ENCODE measurements at regions not wholly inside any gene's neighbourhood (a gene's known extent, or its start where the extent isn't known, plus 50 kb on each side); places are given as distances from the start of the nearest gene placed in this dataset.

DNA sequence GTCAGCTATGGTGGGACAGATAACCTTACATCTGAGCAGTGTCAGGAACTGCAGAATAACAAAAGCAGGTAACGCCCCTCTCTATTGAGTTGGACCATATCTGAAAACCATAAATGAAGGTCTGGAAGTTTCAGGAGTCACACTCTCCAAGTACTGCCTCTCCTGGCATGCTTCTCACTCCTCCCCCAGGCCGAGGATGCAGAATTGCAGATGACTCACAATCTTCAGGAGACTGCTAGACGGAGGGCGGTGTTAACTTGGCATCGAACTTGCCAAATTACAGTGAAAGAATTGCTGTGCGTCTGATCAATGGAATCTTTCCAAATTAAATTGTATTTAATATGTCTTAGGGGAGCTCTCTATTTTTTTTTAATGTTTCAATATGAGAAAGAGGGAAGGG, 67.1 kb upstream of the TRIM2 start:
- DNase-seq (ENCODE audit: unreplicated experiment) = peak; percentile 93
- intact Hi-C loops (cut with micrococcal nuclease) = no loop called here
- BruUV-seq (replicated peaks) = no TSS peak
- ChIA-PET CTCF (interaction anchor here (0.9 to 3.2 kb wide), 8 partner anchors 9 to 296 kb away, joined by 3 to 18 read pairs (median 3); no protein-coding TSS in a partner anchor), POLR2A (interaction anchor here (0.6 to 0.7 kb wide), 2 partner anchors 19 to 86 kb away, joined by 3 read pairs; no protein-coding TSS in a partner anchor)
- no peak overlapping the region for H3K4me3 Mint-ChIP-seq (ENCODE audit: unreplicated experiment)
- TF ChIP-seq, protein P1, sequence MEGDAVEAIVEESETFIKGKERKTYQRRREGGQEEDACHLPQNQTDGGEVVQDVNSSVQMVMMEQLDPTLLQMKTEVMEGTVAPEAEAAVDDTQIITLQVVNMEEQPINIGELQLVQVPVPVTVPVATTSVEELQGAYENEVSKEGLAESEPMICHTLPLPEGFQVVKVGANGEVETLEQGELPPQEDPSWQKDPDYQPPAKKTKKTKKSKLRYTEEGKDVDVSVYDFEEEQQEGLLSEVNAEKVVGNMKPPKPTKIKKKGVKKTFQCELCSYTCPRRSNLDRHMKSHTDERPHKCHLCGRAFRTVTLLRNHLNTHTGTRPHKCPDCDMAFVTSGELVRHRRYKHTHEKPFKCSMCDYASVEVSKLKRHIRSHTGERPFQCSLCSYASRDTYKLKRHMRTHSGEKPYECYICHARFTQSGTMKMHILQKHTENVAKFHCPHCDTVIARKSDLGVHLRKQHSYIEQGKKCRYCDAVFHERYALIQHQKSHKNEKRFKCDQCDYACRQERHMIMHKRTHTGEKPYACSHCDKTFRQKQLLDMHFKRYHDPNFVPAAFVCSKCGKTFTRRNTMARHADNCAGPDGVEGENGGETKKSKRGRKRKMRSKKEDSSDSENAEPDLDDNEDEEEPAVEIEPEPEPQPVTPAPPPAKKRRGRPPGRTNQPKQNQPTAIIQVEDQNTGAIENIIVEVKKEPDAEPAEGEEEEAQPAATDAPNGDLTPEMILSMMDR (IDR thresholded peaks at IDR 0.05; ENCODE audit: unreplicated experiment) = no peak
- no peaks in the 10 kb centered on the region for H3K27me3 Mint-ChIP-seq (ENCODE audit: insufficient read depth, unreplicated experiment)
- no peaks in the 10 kb centered on the region for H3K36me3 Mint-ChIP-seq (ENCODE audit: insufficient read depth, unreplicated experiment)
- peaks cover 19% of the 10 kb centered on the region for H3K4me1 Mint-ChIP-seq (ENCODE audit: insufficient read depth, unreplicated experiment)
- no peak overlapping the region for H3K27ac Mint-ChIP-seq (ENCODE audit: low read depth, unreplicated experiment)
- H3K9me3 Mint-ChIP-seq (ENCODE audit: unreplicated experiment) = no peaks in the 10 kb centered on the region

DNA sequence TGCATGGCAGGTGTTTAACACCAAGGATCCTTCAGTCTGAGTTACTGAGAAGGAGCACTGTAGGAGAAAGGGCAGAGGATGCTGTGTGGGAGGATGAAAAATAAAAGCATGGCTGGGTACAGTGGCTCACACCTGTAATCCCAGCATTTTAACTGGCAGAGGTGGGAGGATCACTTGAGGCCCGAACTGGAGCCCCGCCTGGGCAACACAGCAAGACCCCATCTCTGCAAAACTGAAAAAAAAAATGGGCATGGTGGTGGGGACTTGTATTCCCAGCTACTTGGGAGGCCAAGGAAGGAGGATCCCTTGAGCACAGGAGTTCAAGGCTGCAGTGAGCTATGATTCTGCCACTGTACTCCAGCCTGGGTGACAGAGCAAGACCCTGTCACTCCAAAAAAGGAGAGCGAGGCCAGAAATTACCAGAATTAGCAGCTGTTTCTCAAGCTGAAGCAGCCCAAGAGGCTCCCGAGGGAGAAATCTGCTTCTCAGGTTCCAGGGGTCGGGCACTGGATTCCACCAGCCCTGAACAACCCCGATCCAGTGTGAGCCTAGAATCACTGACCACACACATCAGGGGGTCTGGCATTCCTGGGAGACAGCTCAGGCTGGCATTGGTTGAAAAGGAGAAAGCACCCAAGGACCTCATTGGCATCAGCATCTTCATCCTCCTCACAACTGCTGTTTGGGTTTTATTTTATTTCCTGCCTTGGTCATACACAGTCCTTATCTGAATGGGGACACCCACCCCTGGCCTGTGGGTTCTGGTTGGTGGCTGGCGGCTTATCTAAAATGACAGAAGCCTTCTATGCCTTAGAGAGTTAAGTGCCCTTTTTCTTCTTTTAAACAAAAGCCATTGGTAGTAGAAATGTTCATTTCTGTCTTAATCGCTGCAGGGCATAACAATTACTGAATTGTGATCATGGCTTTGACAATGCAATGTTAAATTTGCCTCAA, 66.3 kb upstream of the TRIM2 start:
- Mint-ChIP-seq H3K9me3 (ENCODE audit: unreplicated experiment) (no peaks in the 10 kb centered on the region), H3K27ac (ENCODE audit: low read depth, unreplicated experiment) (no peak overlapping the region), H3K27me3 (ENCODE audit: insufficient read depth, unreplicated experiment) (no peaks in the 10 kb centered on the region), H3K4me1 (ENCODE audit: insufficient read depth, unreplicated experiment) (peaks cover 22% of the 10 kb centered on the region), H3K4me3 (ENCODE audit: unreplicated experiment) (no peak overlapping the region), H3K36me3 (ENCODE audit: insufficient read depth, unreplicated experiment) (no peaks in the 10 kb centered on the region)
- POLR2A ChIA-PET = interaction anchor here (0.7 kb wide), 2 partner anchors 19 to 255 kb away, joined by 3 read pairs; no protein-coding TSS in a partner anchor
- BruUV-seq (replicated peaks) = no TSS peak
- no peak for DNase-seq (ENCODE audit: unreplicated experiment)
- CTCF ChIA-PET = interaction anchor here (0.6 to 3.2 kb wide), 8 partner anchors 11 to 676 kb away, joined by 3 to 18 read pairs (median 4); no protein-coding TSS in a partner anchor
- TF ChIP-seq, protein P1 (IDR thresholded peaks at IDR 0.05; ENCODE audit: unreplicated experiment) = no peak
- intact Hi-C loops (cut with micrococcal nuclease) = no loop called here

DNA sequence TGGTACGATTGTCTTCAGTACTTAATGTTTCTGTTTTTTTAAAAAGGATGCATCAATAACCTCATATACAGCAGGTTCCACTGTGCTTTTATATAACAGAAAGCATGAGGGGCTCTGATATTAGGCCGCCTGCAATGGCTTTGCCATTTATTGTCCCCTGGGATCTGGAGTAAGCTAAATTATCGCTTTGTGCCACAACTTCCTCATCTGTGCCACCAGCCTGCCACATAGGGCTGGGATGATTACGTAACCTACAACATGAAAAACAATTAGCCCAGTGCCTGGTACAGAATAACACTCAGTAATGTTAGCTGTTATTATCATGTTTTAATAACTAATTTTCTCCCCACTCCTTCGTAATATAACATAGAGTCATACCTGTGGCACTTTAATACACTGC, 65.5 kb upstream of the TRIM2 start:
- CTCF ChIA-PET = interaction anchor here (0.6 to 3.2 kb wide), 5 partner anchors 12 to 676 kb away, joined by 3 to 18 read pairs (median 4); no protein-coding TSS in a partner anchor
- no peak overlapping the region for H3K4me3 Mint-ChIP-seq (ENCODE audit: unreplicated experiment)
- no peaks in the 10 kb centered on the region for H3K9me3 Mint-ChIP-seq (ENCODE audit: unreplicated experiment)
- DNase-seq (ENCODE audit: unreplicated experiment) = no peak
- peaks cover 28% of the 10 kb centered on the region for H3K4me1 Mint-ChIP-seq (ENCODE audit: insufficient read depth, unreplicated experiment)
- H3K27ac Mint-ChIP-seq (ENCODE audit: low read depth, unreplicated experiment) = no peak overlapping the region
- intact Hi-C loops (cut with micrococcal nuclease) = no loop called here
- H3K36me3 Mint-ChIP-seq (ENCODE audit: insufficient read depth, unreplicated experiment) = no peaks in the 10 kb centered on the region
- POLR2A ChIA-PET = interaction anchor here (0.7 kb wide), 1 partner anchor 73 kb away, joined by 3 read pairs; no protein-coding TSS in a partner anchor
- no TSS peak for BruUV-seq (replicated peaks)
- TF ChIP-seq, protein P1 (IDR thresholded peaks at IDR 0.05; ENCODE audit: unreplicated experiment) = no peak
- H3K27me3 Mint-ChIP-seq (ENCODE audit: insufficient read depth, unreplicated experiment) = no peaks in the 10 kb centered on the region

DNA sequence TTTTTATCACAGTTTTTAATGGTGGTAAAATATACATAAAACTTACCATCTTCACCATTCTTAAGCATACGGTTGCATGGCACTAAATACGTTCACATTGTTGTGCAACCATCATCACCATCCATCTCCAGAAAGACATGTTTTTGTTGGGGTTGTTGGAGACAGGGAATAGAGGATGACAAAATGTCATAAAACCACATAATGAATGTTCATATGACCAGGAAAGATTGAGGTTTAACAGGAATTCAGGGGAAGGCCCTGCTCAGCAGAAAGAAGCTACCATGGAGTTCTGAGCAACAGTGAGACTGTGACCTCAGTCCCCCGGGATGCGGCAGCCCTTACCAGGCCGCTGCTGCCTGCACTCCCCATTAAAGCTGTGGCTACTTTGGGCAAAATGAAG, 63.9 kb upstream of the TRIM2 start:
- TF ChIP-seq, protein P1 (IDR thresholded peaks at IDR 0.05; ENCODE audit: unreplicated experiment) = no peak
- Mint-ChIP-seq H3K9me3 (ENCODE audit: unreplicated experiment) (no peaks in the 10 kb centered on the region), H3K27ac (ENCODE audit: low read depth, unreplicated experiment) (no peak overlapping the region), H3K36me3 (ENCODE audit: insufficient read depth, unreplicated experiment) (peaks cover 2% of the 10 kb centered on the region), H3K4me3 (ENCODE audit: unreplicated experiment) (no peak overlapping the region), H3K27me3 (ENCODE audit: insufficient read depth, unreplicated experiment) (no peaks in the 10 kb centered on the region), H3K4me1 (ENCODE audit: insufficient read depth, unreplicated experiment) (peaks cover 27% of the 10 kb centered on the region)
- ChIA-PET CTCF (interaction anchor here (0.8 kb wide), 1 partner anchor 57 kb away, joined by 3 read pairs; no protein-coding TSS in a partner anchor), POLR2A (no interaction called here)
- intact Hi-C loops (cut with micrococcal nuclease) = loop anchor here (5.0 kb wide), 1 partner anchor 612 kb away; no protein-coding TSS in a partner anchor
- no TSS peak for BruUV-seq (replicated peaks)
- DNase-seq (ENCODE audit: unreplicated experiment) = no peak
